OCI-LY1 (cell line): ENCODE measurements at regions not wholly inside any gene's neighbourhood (a gene's known extent, or its start where the extent isn't known, plus 50 kb on each side); places are given as distances from the start of the nearest gene placed in this dataset.

ENCODE experiments used
- H2AFZ ChIP-seq: fragments of 200-600 bp; sonication (generic), shearing (Covaris generic); 2 replicates; pipeline ENCODE4 v1.6.0; 2014; ENCODE audit warnings: antibody characterized with exemption, mild to moderate bottlenecking, low read length
- H3F3A ChIP-seq: fragments of 200-600 bp; sonication (generic), shearing (Covaris generic); 2 replicates; pipeline ENCODE4 v1.6.0; 2014; ENCODE audit warnings: mild to moderate bottlenecking, antibody characterized with exemption, low read length, moderate library complexity; ENCODE audit not compliant: insufficient read depth
- H3K27ac ChIP-seq: fragments of 200-600 bp; sonication (generic); 2 replicates; pipeline ENCODE4 v1.5.1; 2014; ENCODE audit warnings: low read length, mixed run types, mild to moderate bottlenecking, low read depth; ENCODE audit not compliant: poor library complexity, severe bottlenecking
- H3K27me3 ChIP-seq: fragments of 200-600 bp; sonication (generic); 2 replicates; pipeline ENCODE4 v1.6.0; 2014; ENCODE audit warnings: antibody characterized with exemption, mild to moderate bottlenecking, low read length, moderate library complexity; ENCODE audit not compliant: insufficient read depth
- H3K36me3 ChIP-seq: fragments of 200-600 bp; sonication (generic); 2 replicates; pipeline ENCODE4 v1.6.1; 2014; ENCODE audit warnings: mild to moderate bottlenecking, antibody characterized with exemption, low read length, moderate library complexity, mixed read lengths; ENCODE audit not compliant: insufficient read depth
- H3K4me1 ChIP-seq: fragments of 200-600 bp; sonication (generic); 2 replicates; pipeline ENCODE4 v1.5.1; 2014; ENCODE audit warnings: mild to moderate bottlenecking, low read length, moderate library complexity; ENCODE audit not compliant: insufficient read depth, severe bottlenecking
- H3K4me2 ChIP-seq: fragments of 200-600 bp; sonication (generic), shearing (Covaris generic); 2 replicates; pipeline ENCODE4 v1.6.1; 2014; ENCODE audit warnings: low read length
- H3K4me3 ChIP-seq: fragments of 200-600 bp; sonication (generic); 2 replicates; pipeline ENCODE4 v1.5.1; 2014; ENCODE audit warnings: low read length, low read depth, mild to moderate bottlenecking, mixed read lengths; ENCODE audit not compliant: poor library complexity, severe bottlenecking
- H3K79me2 ChIP-seq: fragments of 200-600 bp; shearing (Covaris generic); 2 replicates; pipeline ENCODE4 v1.6.1; 2016; ENCODE audit warnings: mixed run types, low read length, mixed read lengths; ENCODE audit not compliant: insufficient read depth
- H3K9ac ChIP-seq: fragments of 200-600 bp; sonication (generic), shearing (Covaris generic); 2 replicates; pipeline ENCODE4 v1.6.1; 2014; ENCODE audit warnings: mild to moderate bottlenecking, low read length, mixed read lengths
- H3K9me2 ChIP-seq: fragments of 200-600 bp; sonication (generic), shearing (Covaris generic); 2 replicates; pipeline ENCODE4 v1.6.1; 2014; ENCODE audit warnings: low read depth, mild to moderate bottlenecking, low read length, mixed read lengths
- H3K9me3 ChIP-seq: fragments of 200-600 bp; shearing (Covaris generic); 2 replicates; pipeline ENCODE4 v1.6.1; 2014; ENCODE audit warnings: low read length, mixed read lengths
- H4K20me1 ChIP-seq: fragments of 200-600 bp; sonication (generic), shearing (Covaris generic); 2 replicates; pipeline ENCODE4 v1.6.0; 2016; ENCODE audit warnings: mild to moderate bottlenecking, low read length; ENCODE audit not compliant: insufficient read depth
- CTCF ChIP-seq: fragments of 200-600 bp; sonication (generic), shearing (Covaris generic); IDR thresholded peaks from 2 replicates; pipeline ENCODE4 v1.5.1; 2017; ENCODE audit warnings: mild to moderate bottlenecking, antibody characterized with exemption, low read length, moderate library complexity, mixed read lengths
- EZH2 ChIP-seq: fragments of 200-600 bp; sonication (generic), shearing (Covaris generic); IDR thresholded peaks from 2 replicates; pipeline ENCODE4 v1.8.0; 2017; ENCODE audit warnings: borderline replicate concordance, mixed run types, mild to moderate bottlenecking, antibody characterized with exemption, low read length, moderate library complexity, mixed read lengths

- no peaks in the 10 kb centered on the region for H3K79me2 ChIP-seq
- no peaks in the 10 kb centered on the region for H3K36me3 ChIP-seq
- H3K4me1 ChIP-seq = no peaks in the 10 kb centered on the region
- no peaks in the 10 kb centered on the region for H3K27me3 ChIP-seq
- no peaks in the 10 kb centered on the region for H3F3A ChIP-seq
- H2AFZ ChIP-seq = no peak overlapping the region
- no peak overlapping the region for H3K4me2 ChIP-seq
- no peaks in the 10 kb centered on the region for H3K9me2 ChIP-seq
- no peak for TF ChIP-seq EZH2
- no peak for TF ChIP-seq CTCF
- H4K20me1 ChIP-seq = no peaks in the 10 kb centered on the region
- no peak overlapping the region for H3K4me3 ChIP-seq
- no peak overlapping the region for H3K9ac ChIP-seq
- H3K9me3 ChIP-seq = no peaks in the 10 kb centered on the region
- H3K27ac ChIP-seq = no peak overlapping the region
These were observed 664.4 kb upstream of the SLC8A1 start for GRCh38 chr2:41116106-41116797.

GRCh38 chr2:41119489-41119888, 667.6 kb upstream of the SLC8A1 start:
- Histone ChIP-seq H4K20me1 (no peaks in the 10 kb centered on the region), H3K27ac (no peak overlapping the region), H3K4me3 (no peak overlapping the region), H3K27me3 (no peaks in the 10 kb centered on the region), H3K4me1 (no peaks in the 10 kb centered on the region), H3K36me3 (no peaks in the 10 kb centered on the region), H3K9me2 (no peaks in the 10 kb centered on the region), H3F3A (no peaks in the 10 kb centered on the region), H3K79me2 (no peaks in the 10 kb centered on the region), H2AFZ (no peak overlapping the region), H3K9ac (no peak overlapping the region), H3K4me2 (no peak overlapping the region), H3K9me3 (no peaks in the 10 kb centered on the region)
- no peak for TF ChIP-seq CTCF
- no peak for TF ChIP-seq EZH2

- no peak overlapping the region for H2AFZ ChIP-seq
- no peaks in the 10 kb centered on the region for H3K27me3 ChIP-seq
- TF ChIP-seq CTCF = no peak
- TF ChIP-seq EZH2 = no peak
- no peaks in the 10 kb centered on the region for H3F3A ChIP-seq
- H3K4me2 ChIP-seq = no peak overlapping the region
- no peaks in the 10 kb centered on the region for H3K4me1 ChIP-seq
- no peaks in the 10 kb centered on the region for H3K9me3 ChIP-seq
- H3K36me3 ChIP-seq = no peaks in the 10 kb centered on the region
- H3K9ac ChIP-seq = no peak overlapping the region
- no peak overlapping the region for H3K27ac ChIP-seq
- H3K4me3 ChIP-seq = no peak overlapping the region
- no peaks in the 10 kb centered on the region for H4K20me1 ChIP-seq
- H3K9me2 ChIP-seq = no peaks in the 10 kb centered on the region
- H3K79me2 ChIP-seq = no peaks in the 10 kb centered on the region
These were observed 671.5 kb upstream of the SLC8A1 start for GRCh38 chr2:41123341-41123740.
